ENCODE measurements at regions not wholly inside any gene's neighbourhood (a gene's known extent, or its start where the extent isn't known, plus 50 kb on each side); places are given as distances from the start of the nearest gene placed in this dataset.

- TF ChIP-seq ELK1 (IDR thresholded peaks at IDR 0.05; ENCODE audit: borderline replicate concordance, low read depth, low read length): no peak
Measured at GRCh38 chr22:48333816-48334735, 1493.6 kb downstream of the BRD1 start (continued).

DNA sequence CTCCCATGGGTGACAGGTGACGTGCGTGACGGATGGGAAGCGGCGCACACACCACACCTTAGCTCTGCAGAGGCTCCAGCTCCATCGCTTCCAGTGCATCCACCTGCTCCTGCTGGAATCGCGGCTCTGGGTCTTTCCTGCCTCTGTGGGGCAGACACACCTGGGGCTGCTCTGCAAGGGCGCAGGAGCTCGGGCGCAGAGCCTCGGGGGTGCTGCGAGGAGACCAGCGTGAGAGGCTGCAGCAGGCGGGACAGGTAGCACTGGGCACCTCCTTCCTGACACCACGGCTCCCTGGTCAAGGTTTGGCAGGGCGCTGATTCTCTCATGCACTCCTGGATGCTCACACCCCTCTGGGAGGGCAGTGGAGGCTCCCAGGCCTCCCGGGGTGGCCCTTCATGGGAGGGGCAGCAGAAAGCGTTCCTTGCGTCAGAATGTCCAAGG is 1494.3 kb downstream of the BRD1 start:
- no peaks in the 10 kb centered on the region for H3K9me1 ChIP-seq (ENCODE audit: insufficient read depth, low read length)
- TF ChIP-seq USF2 (IDR thresholded peaks at IDR 0.05; ENCODE audit: low read depth, low read length) (no peak), MXI1 (IDR thresholded peaks at IDR 0.05; ENCODE audit: borderline replicate concordance, low read depth, low read length) (no peak), MAZ (IDR thresholded peaks at IDR 0.05; ENCODE audit: borderline replicate concordance, low read depth, low read length) (no peak), RFX5 (IDR thresholded peaks at IDR 0.05; ENCODE audit: low read depth, low read length) (no peak), NFE2L2 (IDR thresholded peaks at IDR 0.05; ENCODE audit: low read depth, low read length) (no peak), ELK1 (IDR thresholded peaks at IDR 0.05; ENCODE audit: borderline replicate concordance, low read depth, low read length) (no peak), CEBPB (IDR thresholded peaks at IDR 0.05; ENCODE audit: low read depth, low read length) (no peak), RCOR1 (IDR thresholded peaks at IDR 0.05; ENCODE audit: insufficient replicate concordance, low read length) (no peak), POLR2A (IDR thresholded peaks at IDR 0.05; ENCODE audit: low read depth, low read length) (no peak)
- TF ChIP-seq, protein P1, sequence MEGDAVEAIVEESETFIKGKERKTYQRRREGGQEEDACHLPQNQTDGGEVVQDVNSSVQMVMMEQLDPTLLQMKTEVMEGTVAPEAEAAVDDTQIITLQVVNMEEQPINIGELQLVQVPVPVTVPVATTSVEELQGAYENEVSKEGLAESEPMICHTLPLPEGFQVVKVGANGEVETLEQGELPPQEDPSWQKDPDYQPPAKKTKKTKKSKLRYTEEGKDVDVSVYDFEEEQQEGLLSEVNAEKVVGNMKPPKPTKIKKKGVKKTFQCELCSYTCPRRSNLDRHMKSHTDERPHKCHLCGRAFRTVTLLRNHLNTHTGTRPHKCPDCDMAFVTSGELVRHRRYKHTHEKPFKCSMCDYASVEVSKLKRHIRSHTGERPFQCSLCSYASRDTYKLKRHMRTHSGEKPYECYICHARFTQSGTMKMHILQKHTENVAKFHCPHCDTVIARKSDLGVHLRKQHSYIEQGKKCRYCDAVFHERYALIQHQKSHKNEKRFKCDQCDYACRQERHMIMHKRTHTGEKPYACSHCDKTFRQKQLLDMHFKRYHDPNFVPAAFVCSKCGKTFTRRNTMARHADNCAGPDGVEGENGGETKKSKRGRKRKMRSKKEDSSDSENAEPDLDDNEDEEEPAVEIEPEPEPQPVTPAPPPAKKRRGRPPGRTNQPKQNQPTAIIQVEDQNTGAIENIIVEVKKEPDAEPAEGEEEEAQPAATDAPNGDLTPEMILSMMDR (conservative IDR thresholded peaks at IDR 0.05; ENCODE audit: low read depth, low read length): no peak

More for the DNA sequence above, 1494.3 kb downstream of the BRD1 start:
- no peak overlapping the region for H2AK9ac ChIP-seq (replicated peaks; ENCODE audit: low read depth, low read length, poor library complexity)
- H4K5ac ChIP-seq (ENCODE audit: low read depth, low read length): no peak overlapping the region
- H2BK5ac ChIP-seq (ENCODE audit: low read depth, low read length, poor library complexity, severe bottlenecking): no peak overlapping the region
- H4K20me1 ChIP-seq (ENCODE audit: insufficient read depth, low read length): no peaks in the 10 kb centered on the region
- no peak for DNase-seq
- 73% methylated on average over 3 of the region's 20 CpGs; no CpG with 5 or more reads in 1 of the 2 experiments for WGBS, 2 experiments (ENCODE audit: extremely low coverage in 2 of 2, insufficient read length in 1 of 2)
- no peak overlapping the region for H3K18ac ChIP-seq (ENCODE audit: low read depth, low read length)
- no peak overlapping the region for H3K23ac ChIP-seq (ENCODE audit: low read depth, low read length)
- no peak overlapping the region for H2BK15ac ChIP-seq (ENCODE audit: low read depth, low read length)
- no peak overlapping the region for H3K9ac ChIP-seq (ENCODE audit: low read depth, low read length)
- H3K27ac ChIP-seq (ENCODE audit: insufficient read depth, low read length): no peak overlapping the region
- H3K14ac ChIP-seq (replicated peaks; ENCODE audit: low read depth, low read length): no peak overlapping the region
- no peaks in the 10 kb centered on the region for H3K36me3 ChIP-seq (ENCODE audit: control insufficient read depth, insufficient read depth, low read length)
- H4K8ac ChIP-seq (ENCODE audit: low read depth in 2 of 2, low read length in 2 of 2): no peak overlapping the region
- H2BK20ac ChIP-seq (ENCODE audit: low read depth, low read length): no peak overlapping the region
- dilution Hi-C loops (cut with HindIII; ENCODE audit: low sequenced_read_pairs, unreplicated experiment) (no loop called here), in situ Hi-C loops (cut with MboI; ENCODE audit: low sequenced_read_pairs) (no loop called here), intact Hi-C loops (cut with micrococcal nuclease) (no loop called here)
- no TSS peak for BruUV-seq (replicated peaks)
- ChIA-PET POLR2A (ENCODE audit: unreplicated experiment) (no interaction called here), CTCF (no interaction called here)
- no peak overlapping the region for H2AFZ ChIP-seq (replicated peaks; ENCODE audit: low read length, poor library complexity)
- H2BK120ac ChIP-seq (ENCODE audit: low read depth, low read length): no peak overlapping the region
- no peaks in the 10 kb centered on the region for H3K79me1 ChIP-seq (ENCODE audit: low read depth in 1 of 2, low read length in 2 of 2)
- H3K27me3 ChIP-seq (ENCODE audit: control insufficient read depth, insufficient read depth, low read length): no peaks in the 10 kb centered on the region
- no peak overlapping the region for H3K56ac ChIP-seq (ENCODE audit: extremely low read depth, insufficient read depth, low read length)
- no peak overlapping the region for H3K4ac ChIP-seq (ENCODE audit: low read depth, low read length)
- no peaks in the 10 kb centered on the region for H3K4me1 ChIP-seq (ENCODE audit: control insufficient read depth, insufficient read depth, low read length)
- H3K4me3 ChIP-seq (ENCODE audit: insufficient read depth, low read depth, low read length): no peak overlapping the region
- no peak overlapping the region for H2AK5ac ChIP-seq (ENCODE audit: low read depth, low read length)
- no peak for ATAC-seq (ENCODE audit: low read depth)
- H3K4me2 ChIP-seq (ENCODE audit: low read depth, low read length): no peak overlapping the region
- H4K91ac ChIP-seq (ENCODE audit: insufficient read depth, low read depth, low read length): no peak overlapping the region
- H3K9me3 ChIP-seq (ENCODE audit: control insufficient read depth, insufficient read depth, low read length): peaks cover 75% of the 10 kb centered on the region

Data from IMR-90 (cell line).